ENCODE measurements at regions not wholly inside any gene's neighbourhood (a gene's known extent, or its start where the extent isn't known, plus 50 kb on each side); places are given as distances from the start of the nearest gene placed in this dataset.
"Not testable (repeated sequence)": the region's sequence is repeated elsewhere in the genome, so short reads cannot be mapped to it uniquely, and the experiment has no call there.

GRCh38 chr5:30376848-30377247 lies 816.6 kb upstream of the CDH6 start:
- Histone ChIP-seq H3K4me3 (ENCODE audit: low read depth, low read length) (no peak overlapping the region), H3K36me3 (ENCODE audit: control insufficient read depth, insufficient read depth, low read length) (no peaks in the 10 kb centered on the region), H3K27me3 (ENCODE audit: control insufficient read depth, insufficient read depth, low read length) (no peaks in the 10 kb centered on the region)
- DNase-seq (ENCODE audit: low read depth) (no peak), FAIRE-seq (no peak)
- no peak for TF ChIP-seq CTCF (IDR thresholded peaks at IDR 0.05; ENCODE audit: insufficient read depth, low read length, severe bottlenecking)

GRCh38 chr5:30368064-30368463 lies 825.4 kb upstream of the CDH6 start:
- Histone ChIP-seq H3K4me3 (ENCODE audit: low read depth, low read length) (no peak overlapping the region), H3K27me3 (ENCODE audit: control insufficient read depth, insufficient read depth, low read length) (no peaks in the 10 kb centered on the region), H3K36me3 (ENCODE audit: control insufficient read depth, insufficient read depth, low read length) (no peaks in the 10 kb centered on the region)
- FAIRE-seq (no peak), DNase-seq (ENCODE audit: low read depth) (no peak)
- TF ChIP-seq CTCF (IDR thresholded peaks at IDR 0.05; ENCODE audit: insufficient read depth, low read length, severe bottlenecking): no peak

GRCh38 chr5:30365031-30365430 lies 828.5 kb upstream of the CDH6 start:
- not testable (repeated sequence) for FAIRE-seq; H3K4me3 ChIP-seq (ENCODE audit: low read depth, low read length); H3K27me3 ChIP-seq (ENCODE audit: control insufficient read depth, insufficient read depth, low read length); DNase-seq (ENCODE audit: low read depth); H3K36me3 ChIP-seq (ENCODE audit: control insufficient read depth, insufficient read depth, low read length)

GRCh38 chr5:30357371-30357770 lies 836.1 kb upstream of the CDH6 start:
- no peak for FAIRE-seq
- no peaks in the 10 kb centered on the region for H3K27me3 ChIP-seq (ENCODE audit: control insufficient read depth, insufficient read depth, low read length)
- H3K36me3 ChIP-seq (ENCODE audit: control insufficient read depth, insufficient read depth, low read length): no peaks in the 10 kb centered on the region
- no peak overlapping the region for H3K4me3 ChIP-seq (ENCODE audit: low read depth, low read length)
- TF ChIP-seq CTCF (IDR thresholded peaks at IDR 0.05; ENCODE audit: insufficient read depth, low read length, severe bottlenecking): no peak
- no peak for DNase-seq (ENCODE audit: low read depth)

DNA sequence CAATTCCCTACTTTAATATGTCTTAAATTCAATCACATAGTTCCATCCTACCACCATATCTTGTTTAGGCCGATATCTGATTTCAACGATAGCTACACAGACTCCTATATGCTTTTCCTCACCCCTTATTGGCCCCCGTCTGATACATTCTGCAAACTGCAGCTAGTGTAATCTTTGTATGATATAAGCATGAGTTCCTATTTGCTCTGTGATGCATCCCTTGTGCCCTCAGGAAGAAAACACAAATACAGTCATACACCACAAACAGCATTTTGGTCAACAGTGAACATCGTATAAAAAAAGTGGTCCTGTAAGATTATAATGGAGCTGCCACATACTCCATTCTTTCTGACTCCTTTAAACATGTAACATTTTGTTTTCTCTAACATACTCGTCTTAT lies 837.8 kb upstream of the CDH6 start:
- Histone ChIP-seq H3K36me3 (ENCODE audit: control insufficient read depth, insufficient read depth, low read length) (no peaks in the 10 kb centered on the region), H3K4me3 (ENCODE audit: low read depth, low read length) (no peak overlapping the region), H3K27me3 (ENCODE audit: control insufficient read depth, insufficient read depth, low read length) (no peaks in the 10 kb centered on the region)
- FAIRE-seq (no peak), DNase-seq (ENCODE audit: low read depth) (no peak)
- no peak for TF ChIP-seq CTCF (IDR thresholded peaks at IDR 0.05; ENCODE audit: insufficient read depth, low read length, severe bottlenecking)

DNA sequence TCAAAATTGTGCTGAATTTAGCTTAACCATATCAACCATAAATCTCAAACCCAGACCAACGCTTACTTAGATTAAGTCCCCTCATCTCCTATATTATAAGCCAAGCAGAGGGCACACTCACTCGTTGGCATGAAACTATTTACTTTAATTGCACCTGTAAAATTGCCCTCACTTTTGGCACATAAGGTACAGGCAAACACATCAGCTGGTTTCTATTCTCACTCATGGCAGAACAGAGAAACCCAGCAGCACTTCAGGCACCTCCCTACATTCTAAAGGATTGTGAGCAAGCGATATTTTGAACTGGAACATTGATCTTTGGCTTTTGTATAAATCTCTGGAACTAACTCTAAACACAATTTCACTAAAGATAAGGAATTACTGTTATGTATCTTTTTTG lies 845.6 kb upstream of the CDH6 start:
- H3K4me3 ChIP-seq (ENCODE audit: low read depth, low read length): no peak overlapping the region
- no peak for TF ChIP-seq CTCF (IDR thresholded peaks at IDR 0.05; ENCODE audit: insufficient read depth, low read length, severe bottlenecking)
- H3K27me3 ChIP-seq (ENCODE audit: control insufficient read depth, insufficient read depth, low read length): no peaks in the 10 kb centered on the region
- DNase-seq (ENCODE audit: low read depth) (no peak), FAIRE-seq (no peak)
- no peaks in the 10 kb centered on the region for H3K36me3 ChIP-seq (ENCODE audit: control insufficient read depth, insufficient read depth, low read length)

DNA sequence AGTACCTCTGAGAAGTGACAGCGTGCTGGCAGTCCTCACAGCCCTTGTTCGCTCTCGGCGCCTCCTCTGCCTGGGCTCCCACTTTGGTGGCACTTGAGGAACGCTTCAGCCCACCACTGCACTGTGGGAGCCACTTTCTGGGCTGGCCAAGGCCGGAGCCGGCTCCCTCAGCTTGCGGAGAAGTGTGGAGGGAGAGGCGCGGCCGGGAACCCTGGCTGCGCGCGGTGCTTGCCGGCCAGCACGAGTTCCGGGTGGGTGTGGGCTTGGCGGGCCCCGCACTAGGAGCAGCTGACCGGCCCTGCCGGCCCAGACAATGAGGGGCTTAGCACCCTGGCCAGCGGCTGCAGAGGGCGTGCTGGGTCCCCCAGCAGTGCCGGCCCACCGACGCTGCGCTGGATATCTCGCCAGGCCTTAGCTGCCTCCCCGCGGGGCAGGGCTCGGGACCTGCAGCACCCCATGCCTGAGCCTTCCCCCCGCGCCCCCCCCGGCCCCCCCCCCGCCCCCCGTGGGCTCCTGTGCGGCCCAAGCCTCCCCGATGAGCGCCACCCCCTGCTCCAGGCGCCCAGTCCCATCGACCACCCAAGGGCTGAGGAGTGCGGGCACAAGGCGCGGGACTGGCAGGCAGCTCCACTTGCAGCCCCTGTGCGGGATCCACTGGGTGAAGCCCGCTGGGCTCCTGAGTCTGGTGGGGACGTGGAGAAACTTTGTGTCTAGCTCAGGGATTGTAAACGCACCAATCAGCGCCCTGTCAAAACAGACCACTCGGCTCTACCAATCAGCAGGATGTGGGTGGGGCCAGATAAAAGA lies 847.7 kb upstream of the CDH6 start:
- DNase-seq (ENCODE audit: low read depth); H3K4me3 ChIP-seq (ENCODE audit: low read depth, low read length); H3K27me3 ChIP-seq (ENCODE audit: control insufficient read depth, insufficient read depth, low read length); H3K36me3 ChIP-seq (ENCODE audit: control insufficient read depth, insufficient read depth, low read length); FAIRE-seq: not testable (repeated sequence)
